NCI-H146 treated with DMSO at 0.1 percent for 48 hours (cell line): ENCODE measurements at regions not wholly inside any gene's neighbourhood (a gene's known extent, or its start where the extent isn't known, plus 50 kb on each side); places are given as distances from the start of the nearest gene placed in this dataset.
A peak's percentile ranks its signal among the peaks of the same experiment; 100 is the strongest.

Experiments used
- DNase-seq: peaks from one replicate; lab custom pipeline; 2025; ENCODE audit not compliant: unreplicated experiment; lab: John Stamatoyannopoulos, UW

GRCh38 chr5:176174345-176175025 is 63.7 kb upstream of the SIMC1 start:
- no peak for DNase-seq

- no peak for DNase-seq
These were observed 62.9 kb upstream of the SIMC1 start for GRCh38 chr5:176175101-176175852.

- no peak for DNase-seq
These were observed 62.0 kb upstream of the SIMC1 start for GRCh38 chr5:176176231-176176630.

GRCh38 chr5:176178789-176179188 is 59.4 kb upstream of the SIMC1 start:
- no peak for DNase-seq

GRCh38 chr5:176180339-176180738 is 57.9 kb upstream of the SIMC1 start:
- no peak for DNase-seq

GRCh38 chr5:176180781-176181180 is 57.4 kb upstream of the SIMC1 start:
- no peak for DNase-seq

- DNase-seq = no peak
These were observed 56.9 kb upstream of the SIMC1 start for GRCh38 chr5:176181271-176181855.

GRCh38 chr5:176183321-176184074 is 54.7 kb upstream of the SIMC1 start:
- DNase-seq = peak; percentile 55

GRCh38 chr5:176184608-176185132 is 53.6 kb upstream of the SIMC1 start:
- DNase-seq = no peak

- no peak for DNase-seq
These were observed 53.0 kb upstream of the SIMC1 start for GRCh38 chr5:176185133-176185733.

- DNase-seq = no peak
These were observed 52.1 kb upstream of the SIMC1 start for GRCh38 chr5:176186107-176186506.

- DNase-seq = no peak
These were observed 50.8 kb upstream of the SIMC1 start for GRCh38 chr5:176187276-176188062.

- no peak for DNase-seq
These were observed 50.1 kb upstream of the SIMC1 start for GRCh38 chr5:176188085-176188484.
